Thyroid gland (tissue), 4 donors: ENCODE measurements at regions not wholly inside any gene's neighbourhood (a gene's known extent, or its start where the extent isn't known, plus 50 kb on each side); places are given as distances from the start of the nearest gene placed in this dataset.

Source experiments
- DNase-seq, 2 donors: peaks; one replicate each; pipeline ENCODE4 v3.0.0-alpha.2; 2019
- H3K27ac ChIP-seq, 3 donors: fragments of 200-600 bp; sonication (generic); 1 replicate in 2 of 3; 2 replicates in 1 of 3; pipeline ENCODE4 v1.5.1; 2016 to 2019; ENCODE audit warnings: mild to moderate bottlenecking in 1 of 3, moderate library complexity in 1 of 3
- H3K27me3 ChIP-seq: fragments of 200-600 bp; sonication (generic); one replicate; pipeline ENCODE4 v1.5.1; 2019
- H3K36me3 ChIP-seq, 2 donors: fragments of 200-600 bp; sonication (generic); one replicate each; pipeline ENCODE4 v1.5.1; 2016 to 2019
- H3K4me1 ChIP-seq, 2 donors: fragments of 200-600 bp; sonication (generic); one replicate each; pipeline ENCODE4 v1.5.1; 2017 to 2019
- H3K4me3 ChIP-seq, 3 donors: fragments of 200-600 bp; sonication (generic); replicated peaks in 1 of 3; 1 replicate in 2 of 3; 2 replicates in 1 of 3; pipeline ENCODE4 v1.5.1; 2016; ENCODE audit warnings: mild to moderate bottlenecking in 1 of 3
- H3K9me3 ChIP-seq: fragments of 200-600 bp; sonication (generic); one replicate; pipeline ENCODE4 v1.5.1; 2017
- POLR2A ChIP-seq, 2 donors: fragments of 450-650 bp; IDR thresholded peaks; one replicate each; pipeline ENCODE4 v1.6.1; 2017; ENCODE audit warnings: antibody characterized with exemption in 2 of 2, mild to moderate bottlenecking in 2 of 2, moderate library complexity in 1 of 2
- WGBS, 2 donors: methylation state at CpG; one replicate each; pipeline ENCODE4 v1.1.5; 2017; 5-methylcytosine and 5-hydroxymethylcytosine counted together
- intact Hi-C: fragments of 100-400 bp; cut with DNase I; formaldehyde crosslinking; loops from one replicate; pipeline ENCODE4 v1.15.1; 2023
- TF ChIP-seq, protein P1 (sequence below), 6 experiments: fragments of 200-600 bp in 3 of 6; fragments of 450-650 bp in 3 of 6; sonication (generic) in 3 of 6; IDR thresholded peaks; one replicate each; pipeline ENCODE4 v1.5.1; 2016 to 2019; ENCODE audit warnings: antibody characterized with exemption in 6 of 6, mild to moderate bottlenecking in 2 of 6, inconsistent platforms in 1 of 6, moderate library complexity in 1 of 6

DNA sequence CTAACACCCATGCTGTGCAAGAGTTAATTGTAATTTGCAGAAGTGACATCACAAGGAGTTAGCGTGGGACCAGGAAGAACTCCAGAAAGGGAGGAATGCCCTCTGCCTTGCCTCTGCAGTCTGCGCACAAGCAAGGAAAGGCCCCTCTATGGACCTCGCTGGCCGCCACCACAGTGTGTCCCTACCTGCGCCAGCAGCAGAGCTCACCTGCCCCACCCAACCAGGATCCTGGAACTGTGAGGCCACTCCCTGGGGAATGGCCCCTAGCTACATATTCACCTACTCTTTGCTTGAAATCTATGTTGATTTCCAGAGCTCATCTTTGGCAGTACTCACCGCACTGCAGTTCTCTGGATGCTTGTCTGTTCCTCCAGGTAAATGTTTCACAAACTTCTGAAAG is 72.0 kb upstream of the MTNR1B start:
- Histone ChIP-seq H3K27ac (no peak overlapping the region), H3K36me3 (no peaks in the 10 kb centered on the region), H3K4me3 (no peak overlapping the region), H3K27me3 (no peaks in the 10 kb centered on the region), H3K9me3 (no peaks in the 10 kb centered on the region), H3K4me1 (peaks cover 0 to 10% of the 10 kb centered on the region in 2 donors)
- 80 to 96% methylated on average over 6 of the region's 6 CpGs for WGBS, 2 donors
- intact Hi-C loops = no loop called here
- DNase-seq = no peak
- TF ChIP-seq, protein P1, sequence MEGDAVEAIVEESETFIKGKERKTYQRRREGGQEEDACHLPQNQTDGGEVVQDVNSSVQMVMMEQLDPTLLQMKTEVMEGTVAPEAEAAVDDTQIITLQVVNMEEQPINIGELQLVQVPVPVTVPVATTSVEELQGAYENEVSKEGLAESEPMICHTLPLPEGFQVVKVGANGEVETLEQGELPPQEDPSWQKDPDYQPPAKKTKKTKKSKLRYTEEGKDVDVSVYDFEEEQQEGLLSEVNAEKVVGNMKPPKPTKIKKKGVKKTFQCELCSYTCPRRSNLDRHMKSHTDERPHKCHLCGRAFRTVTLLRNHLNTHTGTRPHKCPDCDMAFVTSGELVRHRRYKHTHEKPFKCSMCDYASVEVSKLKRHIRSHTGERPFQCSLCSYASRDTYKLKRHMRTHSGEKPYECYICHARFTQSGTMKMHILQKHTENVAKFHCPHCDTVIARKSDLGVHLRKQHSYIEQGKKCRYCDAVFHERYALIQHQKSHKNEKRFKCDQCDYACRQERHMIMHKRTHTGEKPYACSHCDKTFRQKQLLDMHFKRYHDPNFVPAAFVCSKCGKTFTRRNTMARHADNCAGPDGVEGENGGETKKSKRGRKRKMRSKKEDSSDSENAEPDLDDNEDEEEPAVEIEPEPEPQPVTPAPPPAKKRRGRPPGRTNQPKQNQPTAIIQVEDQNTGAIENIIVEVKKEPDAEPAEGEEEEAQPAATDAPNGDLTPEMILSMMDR (IDR thresholded peaks at IDR 0.05) = no peak
- no peak for TF ChIP-seq POLR2A (IDR thresholded peaks at IDR 0.05)

DNA sequence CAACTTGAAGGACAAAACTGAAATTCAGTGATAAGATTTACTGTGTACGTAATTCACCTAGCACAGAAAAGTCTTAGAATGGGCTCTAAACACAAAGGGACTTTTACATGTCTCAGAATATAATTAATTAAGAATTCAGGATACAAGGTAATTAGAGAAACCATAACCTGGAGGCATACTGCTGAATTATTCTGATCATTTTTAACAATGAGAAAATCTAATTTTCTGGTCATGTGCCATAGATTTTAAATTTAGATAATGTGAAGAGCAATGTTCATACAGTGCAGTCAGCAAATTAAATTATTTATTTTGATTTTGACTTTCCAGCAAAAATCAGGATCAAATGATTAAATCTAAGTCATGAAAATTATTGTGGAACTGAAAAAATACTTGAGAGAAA is 67.0 kb upstream of the MTNR1B start:
- no peaks in the 10 kb centered on the region for H3K27me3 ChIP-seq
- no peak overlapping the region for H3K27ac ChIP-seq
- no peak overlapping the region for H3K4me3 ChIP-seq
- H3K9me3 ChIP-seq = no peaks in the 10 kb centered on the region
- H3K4me1 ChIP-seq = no peaks in the 10 kb centered on the region
- no peaks in the 10 kb centered on the region for H3K36me3 ChIP-seq
- no peak for DNase-seq
- 90 to 92% methylated on average over 1 of the region's 1 CpG for WGBS, 2 donors
- intact Hi-C loops = no loop called here
- TF ChIP-seq, protein P1 (IDR thresholded peaks at IDR 0.05) = no peak
- TF ChIP-seq POLR2A (IDR thresholded peaks at IDR 0.05) = no peak

DNA sequence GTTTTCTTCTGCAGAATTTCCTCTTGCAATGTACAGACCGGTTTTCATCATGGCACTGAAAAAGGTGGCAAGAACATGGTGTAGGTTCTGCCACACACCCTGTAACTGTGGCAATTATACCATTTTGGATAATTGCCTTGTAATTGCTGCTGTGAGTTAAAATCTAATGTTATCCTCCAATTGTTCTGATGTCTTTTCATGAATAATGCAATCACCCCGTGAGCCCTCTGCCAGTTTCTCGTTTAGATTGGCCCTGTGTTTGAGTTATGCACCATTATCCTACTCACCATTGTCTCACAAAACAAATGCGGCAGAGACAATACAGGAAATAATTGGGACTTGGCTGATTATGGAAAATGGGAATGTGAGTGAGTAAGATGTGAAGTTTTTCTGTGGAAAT is 61.8 kb upstream of the MTNR1B start:
- no peaks in the 10 kb centered on the region for H3K9me3 ChIP-seq
- H3K4me1 ChIP-seq = no peaks in the 10 kb centered on the region
- intact Hi-C loops = no loop called here
- no peaks in the 10 kb centered on the region for H3K36me3 ChIP-seq
- no peak for TF ChIP-seq POLR2A (IDR thresholded peaks at IDR 0.05)
- TF ChIP-seq, protein P1 (IDR thresholded peaks at IDR 0.05) = no peak
- no peak overlapping the region for H3K27ac ChIP-seq
- WGBS, 2 donors = 71 to 74% methylated on average over 4 of the region's 4 CpGs
- no peak overlapping the region for H3K4me3 ChIP-seq
- no peaks in the 10 kb centered on the region for H3K27me3 ChIP-seq
- no peak for DNase-seq

DNA sequence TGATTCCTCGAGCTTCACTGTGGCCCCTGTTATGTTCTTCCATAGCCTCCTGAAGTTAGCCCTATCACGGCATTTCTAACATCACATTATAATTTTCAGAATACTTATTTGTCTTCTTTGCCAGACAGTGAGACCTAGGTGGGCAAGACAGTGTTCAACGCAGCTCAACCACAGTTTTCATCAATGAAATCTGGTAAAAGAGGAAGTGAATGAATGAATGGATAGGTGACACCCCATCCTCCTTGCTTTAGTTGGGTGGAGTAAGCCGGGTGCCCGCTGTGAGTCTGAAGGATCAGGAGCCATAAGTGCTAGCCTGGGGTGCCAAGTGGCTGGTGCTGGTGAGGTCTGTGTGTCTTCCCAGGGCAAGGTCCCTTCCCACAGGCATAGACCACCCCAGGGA is 60.2 kb upstream of the MTNR1B start:
- Histone ChIP-seq H3K9me3 (no peaks in the 10 kb centered on the region), H3K36me3 (no peaks in the 10 kb centered on the region), H3K4me3 (no peak overlapping the region), H3K27me3 (no peaks in the 10 kb centered on the region), H3K4me1 (no peaks in the 10 kb centered on the region), H3K27ac (no peak overlapping the region)
- intact Hi-C loops = no loop called here
- WGBS, 2 donors = 91 to 96% methylated on average over 5 of the region's 5 CpGs
- TF ChIP-seq, protein P1 (IDR thresholded peaks at IDR 0.05) = no peak
- no peak for TF ChIP-seq POLR2A (IDR thresholded peaks at IDR 0.05)
- DNase-seq = no peak

DNA sequence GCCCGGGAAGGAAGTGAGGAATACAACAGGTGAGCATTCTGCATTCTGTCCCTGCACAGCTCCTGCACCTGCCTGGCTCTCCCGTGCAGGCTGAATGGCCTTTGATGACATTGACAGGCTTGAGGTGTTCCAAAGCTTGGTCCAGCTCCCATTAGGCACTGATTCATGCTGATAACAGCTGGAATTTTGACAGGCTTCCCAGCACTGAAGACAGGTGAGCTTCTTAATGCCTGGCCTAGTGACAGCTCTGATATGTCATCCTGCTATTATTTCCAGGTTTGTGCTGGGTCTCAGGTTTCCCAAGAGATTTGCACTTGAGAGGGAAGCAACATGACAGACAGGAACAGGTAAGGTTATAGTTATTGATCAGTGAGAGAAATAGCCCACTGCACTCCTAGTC is 58.0 kb upstream of the MTNR1B start:
- intact Hi-C loops = no loop called here
- H3K27me3 ChIP-seq = no peaks in the 10 kb centered on the region

More for the DNA sequence above, 58.0 kb upstream of the MTNR1B start:
- H3K9me3 ChIP-seq = no peaks in the 10 kb centered on the region
- H3K36me3 ChIP-seq = no peaks in the 10 kb centered on the region
- DNase-seq = no peak
- no peaks in the 10 kb centered on the region for H3K4me1 ChIP-seq
- WGBS, 2 donors = 63 to 74% methylated on average over 2 of the region's 2 CpGs
- TF ChIP-seq, protein P1 (IDR thresholded peaks at IDR 0.05) = no peak
- no peak for TF ChIP-seq POLR2A (IDR thresholded peaks at IDR 0.05)
- no peak overlapping the region for H3K27ac ChIP-seq
- H3K4me3 ChIP-seq = no peak overlapping the region
